Large intestine (tissue), 3 donors: ENCODE measurements at regions not wholly inside any gene's neighbourhood (a gene's known extent, or its start where the extent isn't known, plus 50 kb on each side); places are given as distances from the start of the nearest gene placed in this dataset.
"Not testable (repeated sequence)": the region's sequence is repeated elsewhere in the genome, so short reads cannot be mapped to it uniquely, and the experiment has no call there.

Source experiments
- DNase-seq, 2 donors: peaks; one replicate each; pipeline versions ENCODE4 v3.0.0 to v3.0.0-alpha.2; 2013
- H3K27ac ChIP-seq: one replicate; pipeline ENCODE4 v1.5.1; 2013; ENCODE audit warnings: low read length
- H3K27me3 ChIP-seq: 2 replicates; pipeline ENCODE4 v1.6.1; 2013; ENCODE audit warnings: low read length; ENCODE audit not compliant: control insufficient read depth, insufficient read depth
- H3K36me3 ChIP-seq: 2 replicates; pipeline ENCODE4 v1.6.1; 2013; ENCODE audit warnings: low read length; ENCODE audit not compliant: control insufficient read depth, insufficient read depth
- H3K4me1 ChIP-seq: one replicate; pipeline ENCODE4 v1.6.1; 2013; ENCODE audit warnings: low read length; ENCODE audit not compliant: control insufficient read depth, insufficient read depth
- H3K4me3 ChIP-seq: one replicate; pipeline ENCODE4 v1.5.1; 2013; ENCODE audit warnings: low read length
- H3K9me3 ChIP-seq: one replicate; pipeline ENCODE4 v1.6.1; 2013; ENCODE audit warnings: mild to moderate bottlenecking, low read depth, low read length, moderate library complexity; ENCODE audit not compliant: control insufficient read depth
- WGBS: methylation state at CpG from one replicate; pipeline ENCODE4 v1.1.5; 2013; ENCODE audit warnings: low lambda C conversion rate; ENCODE audit not compliant: insufficient coverage; 5-methylcytosine and 5-hydroxymethylcytosine counted together

- no CpG with 5 or more reads among the region's 4 CpGs for WGBS
- peaks cover 3% of the 10 kb centered on the region for H3K4me1 ChIP-seq
- no peaks in the 10 kb centered on the region for H3K9me3 ChIP-seq
- H3K36me3 ChIP-seq, result no peaks in the 10 kb centered on the region
- no peak overlapping the region for H3K27ac ChIP-seq
- no peak for DNase-seq
- H3K4me3 ChIP-seq, result no peak overlapping the region
- no peaks in the 10 kb centered on the region for H3K27me3 ChIP-seq
Observed at GRCh38 chr6:14294270-14294951, 176.8 kb downstream of the CD83 start.

- no CpG with 5 or more reads among the region's 6 CpGs for WGBS
- H3K4me3 ChIP-seq, H3K4me1 ChIP-seq, H3K27me3 ChIP-seq, H3K36me3 ChIP-seq, H3K9me3 ChIP-seq, DNase-seq, H3K27ac ChIP-seq: not testable (repeated sequence)
Observed at GRCh38 chr6:14296698-14297097, 179.1 kb downstream of the CD83 start.

- not testable (repeated sequence) for H3K4me1 ChIP-seq, H3K4me3 ChIP-seq, H3K9me3 ChIP-seq, H3K27me3 ChIP-seq, DNase-seq, H3K27ac ChIP-seq, H3K36me3 ChIP-seq
- no CpG with 5 or more reads among the region's 7 CpGs for WGBS
Observed at GRCh38 chr6:14297118-14297517, 179.5 kb downstream of the CD83 start.

- not testable (repeated sequence) for H3K36me3 ChIP-seq, H3K4me1 ChIP-seq, H3K4me3 ChIP-seq, H3K27me3 ChIP-seq, H3K9me3 ChIP-seq, DNase-seq, H3K27ac ChIP-seq
- no CpG with 5 or more reads among the region's 16 CpGs for WGBS
Observed at GRCh38 chr6:14300189-14300588, 182.6 kb downstream of the CD83 start.

- H3K9me3 ChIP-seq, H3K4me3 ChIP-seq, H3K27ac ChIP-seq, H3K27me3 ChIP-seq, DNase-seq, H3K36me3 ChIP-seq: not testable (repeated sequence)
- WGBS, result no CpG with 5 or more reads among the region's 9 CpGs
- peaks cover 12% of the 10 kb centered on the region for H3K4me1 ChIP-seq
Observed at GRCh38 chr6:14300721-14301120, 183.1 kb downstream of the CD83 start.

GRCh38 chr6:14301477-14301876 is 183.9 kb downstream of the CD83 start:
- not testable (repeated sequence) for H3K36me3 ChIP-seq, H3K27ac ChIP-seq, DNase-seq, H3K9me3 ChIP-seq, H3K4me3 ChIP-seq, H3K27me3 ChIP-seq
- H3K4me1 ChIP-seq, result peaks cover 18% of the 10 kb centered on the region
- no CpG with 5 or more reads among the region's 9 CpGs for WGBS

- Histone ChIP-seq H3K27me3 (no peaks in the 10 kb centered on the region), H3K4me3 (no peak overlapping the region), H3K4me1 (peaks cover 35% of the 10 kb centered on the region), H3K9me3 (no peaks in the 10 kb centered on the region), H3K27ac (no peak overlapping the region), H3K36me3 (no peaks in the 10 kb centered on the region)
- DNase-seq, result no peak
- WGBS, result no CpG with 5 or more reads among the region's 5 CpGs
Observed at GRCh38 chr6:14305131-14305530, 187.6 kb downstream of the CD83 start.

- H3K4me1 ChIP-seq, result peaks cover 39% of the 10 kb centered on the region
- WGBS, result no CpG with 5 or more reads among the region's 2 CpGs
- H3K9me3 ChIP-seq, result no peaks in the 10 kb centered on the region
- no peaks in the 10 kb centered on the region for H3K36me3 ChIP-seq
- no peak overlapping the region for H3K27ac ChIP-seq
- H3K27me3 ChIP-seq, result no peaks in the 10 kb centered on the region
- DNase-seq, result peak; percentile 37 to 81
- H3K4me3 ChIP-seq, result no peak overlapping the region
Observed at GRCh38 chr6:14305624-14306023, 188.1 kb downstream of the CD83 start.

GRCh38 chr6:14306151-14306906 is 188.8 kb downstream of the CD83 start:
- DNase-seq, result no peak
- H3K4me1 ChIP-seq, result peaks cover 42% of the 10 kb centered on the region
- 33% methylated on average over 3 of the region's 11 CpGs for WGBS
- H3K27me3 ChIP-seq, result no peaks in the 10 kb centered on the region
- H3K27ac ChIP-seq, result no peak overlapping the region
- H3K36me3 ChIP-seq, result no peaks in the 10 kb centered on the region
- H3K4me3 ChIP-seq, result no peak overlapping the region
- H3K9me3 ChIP-seq, result no peaks in the 10 kb centered on the region

- peak overlapping the region; percentile 77 for H3K27ac ChIP-seq
- H3K9me3 ChIP-seq, result no peaks in the 10 kb centered on the region
- peaks cover 46% of the 10 kb centered on the region for H3K4me1 ChIP-seq
- no peaks in the 10 kb centered on the region for H3K27me3 ChIP-seq
- WGBS, result 0% methylated on average over 1 of the region's 4 CpGs
- DNase-seq, result no peak
- no peak overlapping the region for H3K4me3 ChIP-seq
- no peaks in the 10 kb centered on the region for H3K36me3 ChIP-seq
Observed at GRCh38 chr6:14309516-14309915, 191.9 kb downstream of the CD83 start.
